OCI-LY3 (cell line): ENCODE measurements at regions not wholly inside any gene's neighbourhood (a gene's known extent, or its start where the extent isn't known, plus 50 kb on each side); places are given as distances from the start of the nearest gene placed in this dataset.

Source experiments
- H2AFZ ChIP-seq: fragments of 200-600, 300-600 bp; shearing (Covaris generic); 2 replicates; pipeline ENCODE4 v1.6.0; 2014; ENCODE audit warnings: antibody characterized with exemption, low read depth, low read length
- H3K27ac ChIP-seq: fragments of 200-600, 300-600 bp; sonication (generic); 2 replicates; pipeline ENCODE4 v1.5.1; 2014; ENCODE audit warnings: mild to moderate bottlenecking, low read length, moderate library complexity, mixed read lengths
- H3K27me3 ChIP-seq: fragments of 200-600, 300-600 bp; sonication (generic); 2 replicates; pipeline ENCODE4 v1.6.1; 2014; ENCODE audit warnings: low read depth, low read length, mixed read lengths
- H3K36me3 ChIP-seq: fragments of 200-600, 300-600 bp; sonication (generic); replicated peaks from 2 replicates; pipeline ENCODE3; 2014; ENCODE audit warnings: low read depth, low read length, mixed read lengths
- H3K4me1 ChIP-seq: fragments of 300-600, 200-600 bp; sonication (generic); 2 replicates; pipeline ENCODE4 v1.6.1; 2014; ENCODE audit warnings: low read length, mixed read lengths
- H3K4me2 ChIP-seq: fragments of 200-600, 300-600 bp; sonication (generic); 2 replicates; pipeline ENCODE4 v1.6.1; 2014; ENCODE audit warnings: low read length, mixed read lengths
- H3K4me3 ChIP-seq: fragments of 300-600, 200-600 bp; sonication (generic); 2 replicates; pipeline ENCODE4 v1.5.1; 2014; ENCODE audit warnings: antibody characterized with exemption, mild to moderate bottlenecking, low read length, moderate library complexity
- H3K79me2 ChIP-seq: fragments of 300-600, 200-600 bp; shearing (Covaris generic); 2 replicates; pipeline ENCODE4 v1.6.1; 2014; ENCODE audit warnings: mild to moderate bottlenecking, low read length, mixed read lengths
- H3K9ac ChIP-seq: fragments of 300-600, 200-600 bp; shearing (Covaris generic); 2 replicates; pipeline ENCODE4 v1.6.0; 2014; ENCODE audit warnings: mild to moderate bottlenecking, low read length, moderate library complexity
- H3K9me3 ChIP-seq: fragments of 200-600, 300-600 bp; shearing (Covaris generic); 2 replicates; pipeline ENCODE4 v1.6.1; 2014; ENCODE audit warnings: low read length, mixed read lengths; ENCODE audit not compliant: insufficient read depth
- H4K20me1 ChIP-seq: fragments of 200-600, 300-600 bp; sonication (generic); 2 replicates; pipeline ENCODE4 v1.6.1; 2016; ENCODE audit warnings: low read length, mixed read lengths; ENCODE audit not compliant: insufficient read depth
- EZH2phosphoT487 ChIP-seq: fragments of 200-600 bp; shearing (Covaris generic); IDR thresholded peaks from 2 replicates; pipeline ENCODE4 v1.6.1; 2018; ENCODE audit warnings: antibody characterized with exemption, mixed run types, low read depth
- TF ChIP-seq, protein P1 (sequence below): fragments of 200-600, 300-600 bp; sonication (generic); IDR thresholded peaks from 2 replicates; pipeline ENCODE4 v1.5.1; 2014; ENCODE audit warnings: antibody characterized with exemption, low read length, low read depth

DNA sequence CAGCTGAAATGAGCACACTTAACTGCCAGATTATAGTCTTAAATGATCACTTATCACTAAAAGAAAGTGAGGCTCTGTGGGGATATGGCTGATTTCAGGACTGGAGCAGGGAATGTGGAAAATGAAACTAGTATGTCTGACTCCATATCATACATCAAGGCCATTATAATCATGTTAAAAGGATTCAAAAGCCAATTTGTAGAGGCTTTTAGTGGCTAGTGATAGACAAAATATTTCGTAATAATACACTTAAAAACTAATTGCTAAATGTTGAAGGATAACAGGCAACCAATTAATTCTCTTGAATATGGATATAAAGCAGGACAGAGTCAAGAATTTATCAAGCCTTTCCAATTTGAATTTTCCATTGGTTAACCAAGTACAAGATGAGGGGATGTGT lies 358.1 kb upstream of the NDST3 start:
- Histone ChIP-seq H3K9me3 (no peaks in the 10 kb centered on the region), H3K79me2 (no peaks in the 10 kb centered on the region), H3K4me2 (no peak overlapping the region), H3K36me3 (no peaks in the 10 kb centered on the region), H3K4me3 (no peak overlapping the region), H3K9ac (no peak overlapping the region), H2AFZ (no peak overlapping the region), H3K4me1 (no peaks in the 10 kb centered on the region), H4K20me1 (no peaks in the 10 kb centered on the region), H3K27me3 (no peaks in the 10 kb centered on the region), H3K27ac (no peak overlapping the region)
- TF ChIP-seq, protein P1, sequence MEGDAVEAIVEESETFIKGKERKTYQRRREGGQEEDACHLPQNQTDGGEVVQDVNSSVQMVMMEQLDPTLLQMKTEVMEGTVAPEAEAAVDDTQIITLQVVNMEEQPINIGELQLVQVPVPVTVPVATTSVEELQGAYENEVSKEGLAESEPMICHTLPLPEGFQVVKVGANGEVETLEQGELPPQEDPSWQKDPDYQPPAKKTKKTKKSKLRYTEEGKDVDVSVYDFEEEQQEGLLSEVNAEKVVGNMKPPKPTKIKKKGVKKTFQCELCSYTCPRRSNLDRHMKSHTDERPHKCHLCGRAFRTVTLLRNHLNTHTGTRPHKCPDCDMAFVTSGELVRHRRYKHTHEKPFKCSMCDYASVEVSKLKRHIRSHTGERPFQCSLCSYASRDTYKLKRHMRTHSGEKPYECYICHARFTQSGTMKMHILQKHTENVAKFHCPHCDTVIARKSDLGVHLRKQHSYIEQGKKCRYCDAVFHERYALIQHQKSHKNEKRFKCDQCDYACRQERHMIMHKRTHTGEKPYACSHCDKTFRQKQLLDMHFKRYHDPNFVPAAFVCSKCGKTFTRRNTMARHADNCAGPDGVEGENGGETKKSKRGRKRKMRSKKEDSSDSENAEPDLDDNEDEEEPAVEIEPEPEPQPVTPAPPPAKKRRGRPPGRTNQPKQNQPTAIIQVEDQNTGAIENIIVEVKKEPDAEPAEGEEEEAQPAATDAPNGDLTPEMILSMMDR: no peak
- TF ChIP-seq EZH2phosphoT487: no peak

DNA sequence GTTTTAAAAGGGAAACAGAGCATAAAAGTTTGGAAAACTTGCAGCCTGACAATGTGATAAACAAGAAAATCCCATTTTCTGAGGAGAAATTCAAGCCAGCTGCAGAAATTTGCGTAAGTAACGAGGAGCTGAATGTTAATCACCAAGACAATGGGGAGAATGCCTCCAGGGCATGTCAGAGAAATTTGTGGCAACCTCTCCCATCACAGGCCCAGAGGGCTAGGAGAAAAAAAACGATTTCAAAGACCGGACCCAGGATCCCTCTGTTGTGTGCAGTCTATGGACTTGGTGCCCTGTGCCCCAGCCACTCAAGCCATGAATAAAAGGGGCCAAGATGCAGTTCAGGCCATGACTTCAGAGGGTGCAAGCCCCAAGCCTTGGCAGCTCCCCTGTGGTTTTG lies 355.4 kb upstream of the NDST3 start:
- no peak overlapping the region for H3K4me2 ChIP-seq
- H3K4me3 ChIP-seq: no peak overlapping the region

DNA sequence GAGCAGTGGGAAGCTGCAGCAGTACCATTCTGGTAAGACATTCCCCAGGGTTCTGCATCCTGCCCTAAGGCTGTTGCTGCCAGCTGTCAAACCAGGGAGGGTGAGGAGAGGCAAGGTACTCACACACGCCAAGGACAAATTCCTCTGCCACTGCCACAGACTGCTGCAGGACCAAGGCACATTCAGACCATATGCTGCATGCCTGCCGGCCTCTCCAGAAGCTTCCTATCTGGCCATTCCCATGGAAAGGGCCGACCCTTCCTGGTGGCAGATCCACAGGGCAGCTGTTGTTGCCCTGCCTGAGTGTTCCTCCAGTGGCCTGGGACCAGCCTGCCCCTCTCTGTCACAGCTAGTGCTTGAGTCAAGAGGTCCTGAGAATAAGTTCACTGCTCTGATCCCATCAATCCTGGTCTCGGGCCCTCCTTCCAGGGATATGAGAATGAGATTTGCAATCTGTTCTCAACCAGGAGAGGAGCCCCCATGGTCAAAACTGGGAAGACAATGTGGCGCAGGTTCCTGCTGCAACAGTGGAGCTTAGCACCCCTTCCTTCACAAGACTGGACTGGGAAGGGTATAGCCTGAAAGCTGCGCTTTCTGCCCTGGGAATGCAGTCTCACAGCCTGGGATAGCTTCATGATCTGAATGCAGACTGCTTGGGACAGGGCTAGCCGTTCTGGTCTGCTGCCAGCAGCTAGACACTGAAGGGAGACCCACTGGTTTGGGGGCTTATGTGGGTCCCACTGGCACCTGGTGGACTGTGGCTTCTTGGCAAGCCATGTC lies 342.5 kb upstream of the NDST3 start:
- Histone ChIP-seq H3K36me3 (peaks cover 8% of the 10 kb centered on the region), H3K27ac (peak overlapping the region; percentile 58; the same call in 1 of the 2 replicates), H2AFZ (no peak overlapping the region), H3K27me3 (no peaks in the 10 kb centered on the region), H3K4me3 (no peak overlapping the region), H3K79me2 (no peaks in the 10 kb centered on the region), H3K4me1 (peaks cover 45% of the 10 kb centered on the region), H3K9ac (no peak overlapping the region), H3K4me2 (no peak overlapping the region), H3K9me3 (no peaks in the 10 kb centered on the region), H4K20me1 (no peaks in the 10 kb centered on the region)
- TF ChIP-seq, protein P1: no peak
- no peak for TF ChIP-seq EZH2phosphoT487

More for the DNA sequence above, 355.4 kb upstream of the NDST3 start:
- no peak overlapping the region for H2AFZ ChIP-seq
- no peaks in the 10 kb centered on the region for H3K27me3 ChIP-seq
- no peaks in the 10 kb centered on the region for H3K79me2 ChIP-seq
- no peaks in the 10 kb centered on the region for H3K9me3 ChIP-seq
- no peaks in the 10 kb centered on the region for H3K4me1 ChIP-seq
- no peak overlapping the region for H3K27ac ChIP-seq
- no peak overlapping the region for H3K9ac ChIP-seq
- H3K36me3 ChIP-seq: no peaks in the 10 kb centered on the region
- TF ChIP-seq EZH2phosphoT487: no peak
- TF ChIP-seq, protein P1: no peak
- no peaks in the 10 kb centered on the region for H4K20me1 ChIP-seq

DNA sequence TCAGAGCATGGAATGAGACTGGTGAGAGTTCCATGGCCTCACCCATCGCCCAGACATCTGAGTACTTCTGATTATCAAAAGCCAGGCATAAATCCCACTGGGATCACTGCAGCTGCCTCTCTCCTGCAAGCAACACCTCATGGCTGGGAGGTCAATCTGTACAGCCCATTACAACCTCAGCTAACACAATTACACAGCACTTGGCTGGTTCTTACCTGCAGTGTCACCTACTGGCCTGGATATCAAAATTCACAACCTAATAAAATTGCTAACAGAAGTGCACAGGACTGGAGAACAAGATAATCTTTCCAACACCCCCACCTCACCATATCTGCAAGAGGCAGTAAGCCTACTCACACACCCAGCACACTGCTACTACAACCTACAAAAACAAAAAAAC lies 341.7 kb upstream of the NDST3 start:
- no peaks in the 10 kb centered on the region for H3K79me2 ChIP-seq
- no peak for TF ChIP-seq EZH2phosphoT487
- TF ChIP-seq, protein P1: no peak; the same call in 1 of the 2 replicates
- peaks cover 45% of the 10 kb centered on the region for H3K4me1 ChIP-seq
- H3K9ac ChIP-seq: no peak overlapping the region
- H3K4me2 ChIP-seq: peak overlapping the region; percentile 21; the same call in 1 of the 2 replicates
- peak overlapping the region; percentile 58 for H3K27ac ChIP-seq
- H3K4me3 ChIP-seq: no peak overlapping the region
- no peaks in the 10 kb centered on the region for H3K27me3 ChIP-seq
- no peak overlapping the region; the same call in 1 of the 2 replicates for H2AFZ ChIP-seq
- no peaks in the 10 kb centered on the region for H3K9me3 ChIP-seq
- H4K20me1 ChIP-seq: no peaks in the 10 kb centered on the region
- peaks cover 8% of the 10 kb centered on the region for H3K36me3 ChIP-seq
